Parathyroid adenoma (tissue), 2 donors: ENCODE measurements at regions not wholly inside any gene's neighbourhood (a gene's known extent, or its start where the extent isn't known, plus 50 kb on each side); places are given as distances from the start of the nearest gene placed in this dataset.

Experiments used
- H2AFZ ChIP-seq: fragments of 300-600 bp; sonication (generic); one replicate; pipeline ENCODE4 v1.7.0; 2017; ENCODE audit warnings: antibody characterized with exemption, mild to moderate bottlenecking
- H3K27ac ChIP-seq: fragments of 300-600 bp; sonication (generic); one replicate; pipeline ENCODE4 v1.7.0; 2017
- H3K27me3 ChIP-seq: fragments of 300-600 bp; sonication (generic); one replicate; pipeline ENCODE4 v1.7.0; 2017; ENCODE audit warnings: low read length; ENCODE audit not compliant: control insufficient read depth, insufficient read depth
- H3K36me3 ChIP-seq: fragments of 300-600 bp; sonication (generic); one replicate; pipeline ENCODE4 v1.7.0; 2017; ENCODE audit warnings: low read length; ENCODE audit not compliant: control insufficient read depth, insufficient read depth
- H3K4me1 ChIP-seq: fragments of 300-600 bp; sonication (generic); one replicate; pipeline ENCODE4 v1.7.0; 2017; ENCODE audit warnings: control low read depth
- H3K4me2 ChIP-seq: fragments of 300-600 bp; sonication (generic); one replicate; pipeline ENCODE4 v1.7.0; 2017; ENCODE audit warnings: low read length
- H3K4me3 ChIP-seq: fragments of 300-600 bp; sonication (generic); one replicate; pipeline ENCODE4 v1.7.0; 2017; ENCODE audit warnings: low read depth, low read length
- H3K79me2 ChIP-seq: fragments of 300-600 bp; sonication (generic); one replicate; pipeline ENCODE4 v1.7.0; 2017; ENCODE audit warnings: control low read depth
- H3K9ac ChIP-seq: fragments of 300-600 bp; sonication (generic); one replicate; pipeline ENCODE4 v1.7.0; 2017; ENCODE audit warnings: mild to moderate bottlenecking
- H3K9me3 ChIP-seq: fragments of 300-600 bp; sonication (generic); one replicate; pipeline ENCODE4 v1.7.0; 2017; ENCODE audit warnings: low read length; ENCODE audit not compliant: control insufficient read depth
- CTCF ChIP-seq: fragments of 300-600 bp; sonication (generic); IDR thresholded peaks from one replicate; pipeline ENCODE4 v1.7.0; 2017; ENCODE audit warnings: antibody characterized with exemption, mild to moderate bottlenecking
- donor health status: primary hyperparathyroidism.

- H3K4me2 ChIP-seq: no peak overlapping the region
- no peak for TF ChIP-seq CTCF
- no peak overlapping the region for H3K4me3 ChIP-seq
- no peak overlapping the region for H3K27ac ChIP-seq
- no peaks in the 10 kb centered on the region for H3K4me1 ChIP-seq
- no peak overlapping the region for H2AFZ ChIP-seq
- H3K27me3 ChIP-seq: no peaks in the 10 kb centered on the region
- no peaks in the 10 kb centered on the region for H3K9me3 ChIP-seq
- no peak overlapping the region for H3K9ac ChIP-seq
- H3K79me2 ChIP-seq: no peaks in the 10 kb centered on the region
- no peaks in the 10 kb centered on the region for H3K36me3 ChIP-seq
Observed at GRCh38 chr1:208534979-208535378, 290.8 kb upstream of the PLXNA2 start.

- Histone ChIP-seq H3K79me2 (no peaks in the 10 kb centered on the region), H3K4me2 (no peak overlapping the region), H3K4me3 (no peak overlapping the region), H3K4me1 (no peaks in the 10 kb centered on the region), H3K36me3 (no peaks in the 10 kb centered on the region), H3K27ac (no peak overlapping the region), H2AFZ (no peak overlapping the region), H3K9me3 (no peaks in the 10 kb centered on the region), H3K27me3 (no peaks in the 10 kb centered on the region), H3K9ac (no peak overlapping the region)
- TF ChIP-seq CTCF: no peak
Observed at GRCh38 chr1:208535511-208535910, 291.3 kb upstream of the PLXNA2 start.

GRCh38 chr1:208536212-208536611 is 292.0 kb upstream of the PLXNA2 start:
- H3K79me2 ChIP-seq: no peaks in the 10 kb centered on the region
- no peak for TF ChIP-seq CTCF
- H3K27ac ChIP-seq: no peak overlapping the region
- H3K4me1 ChIP-seq: no peaks in the 10 kb centered on the region
- no peak overlapping the region for H3K4me2 ChIP-seq
- no peak overlapping the region for H3K9ac ChIP-seq
- H3K27me3 ChIP-seq: no peaks in the 10 kb centered on the region
- H3K36me3 ChIP-seq: no peaks in the 10 kb centered on the region
- no peaks in the 10 kb centered on the region for H3K9me3 ChIP-seq
- no peak overlapping the region for H2AFZ ChIP-seq
- H3K4me3 ChIP-seq: no peak overlapping the region

- Histone ChIP-seq H3K79me2 (no peaks in the 10 kb centered on the region), H3K27ac (no peak overlapping the region), H3K4me2 (no peak overlapping the region), H3K9ac (no peak overlapping the region), H3K36me3 (no peaks in the 10 kb centered on the region), H2AFZ (no peak overlapping the region), H3K9me3 (no peaks in the 10 kb centered on the region), H3K4me1 (no peaks in the 10 kb centered on the region), H3K27me3 (no peaks in the 10 kb centered on the region), H3K4me3 (no peak overlapping the region)
- TF ChIP-seq CTCF: no peak
Observed at GRCh38 chr1:208537198-208537597, 293.0 kb upstream of the PLXNA2 start.

GRCh38 chr1:208538078-208538477 is 293.9 kb upstream of the PLXNA2 start:
- Histone ChIP-seq H2AFZ (no peak overlapping the region), H3K9ac (no peak overlapping the region), H3K79me2 (no peaks in the 10 kb centered on the region), H3K36me3 (no peaks in the 10 kb centered on the region), H3K4me3 (no peak overlapping the region), H3K27ac (no peak overlapping the region), H3K4me2 (no peak overlapping the region), H3K4me1 (no peaks in the 10 kb centered on the region), H3K9me3 (no peaks in the 10 kb centered on the region), H3K27me3 (no peaks in the 10 kb centered on the region)
- TF ChIP-seq CTCF: no peak
